ENCODE measurements at regions not wholly inside any gene's neighbourhood (a gene's known extent, or its start where the extent isn't known, plus 50 kb on each side); places are given as distances from the start of the nearest gene placed in this dataset.

GRCh38 chr4:160257318-160257717, 1154.4 kb downstream of the RAPGEF2 start (continued):
- TF ChIP-seq ZNF619 (CRISPR knock-in tag; IDR thresholded peaks at IDR 0.05) = no peak
- TF ChIP-seq CHD4 (IDR thresholded peaks at IDR 0.05; ENCODE audit: borderline replicate concordance, low read length) = no peak

DNA sequence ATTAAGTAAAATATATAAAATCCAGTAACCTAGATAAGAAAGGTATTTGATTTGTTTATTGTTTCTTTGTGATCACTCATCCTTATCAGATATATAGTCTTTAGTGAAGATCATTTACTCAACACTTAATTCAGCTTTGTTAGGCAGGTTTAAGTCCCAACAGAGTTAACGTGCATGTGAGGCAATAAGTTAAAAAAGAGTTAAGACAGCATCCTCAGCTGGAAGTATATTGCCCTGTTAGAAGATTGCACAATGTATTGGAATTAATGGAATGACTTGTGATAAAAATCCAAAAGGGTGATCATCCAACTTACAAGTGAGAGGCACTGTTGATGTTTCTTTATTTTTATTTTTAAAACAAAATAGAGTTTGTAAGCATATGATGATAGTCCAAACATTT, 1162.1 kb downstream of the RAPGEF2 start:
- in situ Hi-C loops (cut with HindIII; ENCODE audit: extremely low pct_ligation_motif_present, low pct_unique_long_range_greater_than_20kb) = no loop called here
- Histone ChIP-seq H3K4me3 (replicated peaks in 1 of 3; ENCODE audit: insufficient read depth in 1 of 3, low read depth in 2 of 3, low read length in 3 of 3) (no peak overlapping the region), H2AFZ (ENCODE audit: low read length) (no peak overlapping the region), H3K9me3 (ENCODE audit: low read length) (no peaks in the 10 kb centered on the region; the same call in 1 of the 2 replicates), H3K4me1 (ENCODE audit: insufficient read depth, low read length) (no peaks in the 10 kb centered on the region), H3K27ac (ENCODE audit: extremely low read length, insufficient read depth, low read length) (no peak overlapping the region), H3K9ac (ENCODE audit: insufficient read depth, low read depth, low read length) (no peak overlapping the region), H3K36me3 (replicated peaks in 1 of 2; ENCODE audit: control insufficient read depth in 1 of 2, insufficient read depth in 2 of 2, low read length in 2 of 2) (no peaks in the 10 kb centered on the region), H3K4me2 (ENCODE audit: low read depth, low read length) (no peak overlapping the region), H4K20me1 (ENCODE audit: insufficient read depth, low read length) (no peaks in the 10 kb centered on the region), H3K79me2 (ENCODE audit: insufficient read depth, low read length) (no peaks in the 10 kb centered on the region), H3K27me3 (ENCODE audit: control insufficient read depth in 1 of 2, insufficient read depth in 2 of 2, low read length in 2 of 2) (no peaks in the 10 kb centered on the region)
- BruUV-seq (replicated peaks) = no TSS peak
- intact Hi-C loops (cut with micrococcal nuclease; ENCODE audit: unreplicated experiment) = no loop called here
- ATAC-seq = no peak
- ChIA-PET POLR2A (no interaction called here), CTCF (ENCODE audit: low intra/inter-chr PET ratio, low total read pairs) (no interaction called here)
- 0% methylated on average over 1 of the region's 1 CpG for WGBS (ENCODE audit: low lambda C conversion rate)
- no peak for DNase-seq (ENCODE audit: low spot score)
- no peak for FAIRE-seq
- TF ChIP-seq PBX2 (CRISPR knock-in tag; IDR thresholded peaks at IDR 0.05) = no peak
- TF ChIP-seq, protein P1, sequence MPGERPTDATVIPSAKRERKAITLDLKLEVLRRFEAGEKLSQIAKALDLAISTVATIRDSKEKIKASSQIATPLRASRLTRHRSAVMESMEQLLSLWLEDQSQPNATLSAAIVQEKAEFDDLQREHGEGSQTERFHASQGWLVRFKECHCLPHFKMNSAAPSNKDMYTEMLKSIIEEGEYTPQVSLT (CRISPR knock-in tag; IDR thresholded peaks at IDR 0.05; ENCODE audit: borderline replicate concordance, low read depth) = no peak
- TF ChIP-seq ZNF17 (CRISPR knock-in tag; IDR thresholded peaks at IDR 0.05) = no peak
- TF ChIP-seq, protein P2, sequence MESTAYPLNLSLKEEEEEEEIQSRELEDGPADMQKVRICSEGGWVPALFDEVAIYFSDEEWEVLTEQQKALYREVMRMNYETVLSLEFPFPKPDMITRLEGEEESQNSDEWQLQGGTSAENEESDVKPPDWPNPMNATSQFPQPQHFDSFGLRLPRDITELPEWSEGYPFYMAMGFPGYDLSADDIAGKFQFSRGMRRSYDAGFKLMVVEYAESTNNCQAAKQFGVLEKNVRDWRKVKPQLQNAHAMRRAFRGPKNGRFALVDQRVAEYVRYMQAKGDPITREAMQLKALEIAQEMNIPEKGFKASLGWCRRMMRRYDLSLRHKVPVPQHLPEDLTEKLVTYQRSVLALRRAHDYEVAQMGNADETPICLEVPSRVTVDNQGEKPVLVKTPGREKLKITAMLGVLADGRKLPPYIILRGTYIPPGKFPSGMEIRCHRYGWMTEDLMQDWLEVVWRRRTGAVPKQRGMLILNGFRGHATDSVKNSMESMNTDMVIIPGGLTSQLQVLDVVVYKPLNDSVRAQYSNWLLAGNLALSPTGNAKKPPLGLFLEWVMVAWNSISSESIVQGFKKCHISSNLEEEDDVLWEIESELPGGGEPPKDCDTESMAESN (CRISPR knock-in tag; conservative IDR thresholded peaks at IDR 0.05) = no peak
- TF ChIP-seq ZNF674 (CRISPR knock-in tag; IDR thresholded peaks at IDR 0.05; ENCODE audit: low read depth) = no peak
- TF ChIP-seq TMF1 (CRISPR knock-in tag; IDR thresholded peaks at IDR 0.05; ENCODE audit: low read depth) = no peak
- TF ChIP-seq, protein P3, sequence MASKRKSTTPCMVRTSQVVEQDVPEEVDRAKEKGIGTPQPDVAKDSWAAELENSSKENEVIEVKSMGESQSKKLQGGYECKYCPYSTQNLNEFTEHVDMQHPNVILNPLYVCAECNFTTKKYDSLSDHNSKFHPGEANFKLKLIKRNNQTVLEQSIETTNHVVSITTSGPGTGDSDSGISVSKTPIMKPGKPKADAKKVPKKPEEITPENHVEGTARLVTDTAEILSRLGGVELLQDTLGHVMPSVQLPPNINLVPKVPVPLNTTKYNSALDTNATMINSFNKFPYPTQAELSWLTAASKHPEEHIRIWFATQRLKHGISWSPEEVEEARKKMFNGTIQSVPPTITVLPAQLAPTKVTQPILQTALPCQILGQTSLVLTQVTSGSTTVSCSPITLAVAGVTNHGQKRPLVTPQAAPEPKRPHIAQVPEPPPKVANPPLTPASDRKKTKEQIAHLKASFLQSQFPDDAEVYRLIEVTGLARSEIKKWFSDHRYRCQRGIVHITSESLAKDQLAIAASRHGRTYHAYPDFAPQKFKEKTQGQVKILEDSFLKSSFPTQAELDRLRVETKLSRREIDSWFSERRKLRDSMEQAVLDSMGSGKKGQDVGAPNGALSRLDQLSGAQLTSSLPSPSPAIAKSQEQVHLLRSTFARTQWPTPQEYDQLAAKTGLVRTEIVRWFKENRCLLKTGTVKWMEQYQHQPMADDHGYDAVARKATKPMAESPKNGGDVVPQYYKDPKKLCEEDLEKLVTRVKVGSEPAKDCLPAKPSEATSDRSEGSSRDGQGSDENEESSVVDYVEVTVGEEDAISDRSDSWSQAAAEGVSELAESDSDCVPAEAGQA (IDR thresholded peaks at IDR 0.05; ENCODE audit: low read depth) = no peak
- TF ChIP-seq, protein P3 (CRISPR knock-in tag; IDR thresholded peaks at IDR 0.05; ENCODE audit: borderline replicate concordance) = no peak
- TF ChIP-seq HDAC6 (IDR thresholded peaks at IDR 0.05; ENCODE audit: low read depth, low read length) = no peak
- TF ChIP-seq ZNF629 (CRISPR knock-in tag; conservative IDR thresholded peaks at IDR 0.05) = no peak
- TF ChIP-seq, protein P4, sequence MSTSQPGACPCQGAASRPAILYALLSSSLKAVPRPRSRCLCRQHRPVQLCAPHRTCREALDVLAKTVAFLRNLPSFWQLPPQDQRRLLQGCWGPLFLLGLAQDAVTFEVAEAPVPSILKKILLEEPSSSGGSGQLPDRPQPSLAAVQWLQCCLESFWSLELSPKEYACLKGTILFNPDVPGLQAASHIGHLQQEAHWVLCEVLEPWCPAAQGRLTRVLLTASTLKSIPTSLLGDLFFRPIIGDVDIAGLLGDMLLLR (CRISPR knock-in tag; IDR thresholded peaks at IDR 0.05) = no peak
